ENCODE measurements at regions not wholly inside any gene's neighbourhood (a gene's known extent, or its start where the extent isn't known, plus 50 kb on each side); places are given as distances from the start of the nearest gene placed in this dataset.

DNA sequence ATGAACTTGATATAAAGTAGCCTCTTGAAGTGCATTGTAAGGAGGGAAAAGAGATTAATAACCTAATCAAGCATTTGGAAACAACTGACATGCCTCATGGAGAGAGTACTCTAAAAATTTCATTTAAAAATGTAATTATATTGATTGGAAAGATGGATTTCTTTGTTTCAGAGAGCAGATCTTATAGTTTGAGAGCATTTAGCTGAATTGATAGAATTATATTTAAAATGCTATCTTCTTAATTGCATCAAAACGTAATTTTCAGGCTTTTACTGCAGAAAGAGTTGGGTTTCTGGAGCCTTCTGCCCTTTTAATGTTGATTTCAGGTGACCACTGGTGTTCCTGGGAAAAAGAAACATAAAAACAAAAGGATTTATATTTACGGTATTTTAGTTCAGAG lies 130.6 kb downstream of the EDN3 start (continued):
- TF ChIP-seq NRF1 (IDR thresholded peaks at IDR 0.05; ENCODE audit: low read depth, low read length) (no peak), EZH2phosphoT487 (IDR thresholded peaks at IDR 0.05; ENCODE audit: borderline replicate concordance, low read depth) (no peak), JUND (IDR thresholded peaks at IDR 0.05) (no peak), NFIC (IDR thresholded peaks at IDR 0.05; ENCODE audit: borderline replicate concordance) (no peak), TAF1 (IDR thresholded peaks at IDR 0.05; ENCODE audit: borderline replicate concordance, low read depth, low read length) (no peak), SMC3 (IDR thresholded peaks at IDR 0.05; ENCODE audit: low read depth, low read length) (no peak), RCOR1 (IDR thresholded peaks at IDR 0.05; ENCODE audit: low read length) (no peak), TCF12 (IDR thresholded peaks at IDR 0.05) (no peak), EP300 (IDR thresholded peaks at IDR 0.05; ENCODE audit: borderline replicate concordance in 1 of 2, low read depth in 1 of 2, low read length in 1 of 2) (peak in 1 of 2 experiments; percentile 93; a peak in 2 of 4 replicates)
- TF ChIP-seq, protein P1, sequence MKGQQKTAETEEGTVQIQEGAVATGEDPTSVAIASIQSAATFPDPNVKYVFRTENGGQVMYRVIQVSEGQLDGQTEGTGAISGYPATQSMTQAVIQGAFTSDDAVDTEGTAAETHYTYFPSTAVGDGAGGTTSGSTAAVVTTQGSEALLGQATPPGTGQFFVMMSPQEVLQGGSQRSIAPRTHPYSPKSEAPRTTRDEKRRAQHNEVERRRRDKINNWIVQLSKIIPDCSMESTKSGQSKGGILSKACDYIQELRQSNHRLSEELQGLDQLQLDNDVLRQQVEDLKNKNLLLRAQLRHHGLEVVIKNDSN (IDR thresholded peaks at IDR 0.05; ENCODE audit: borderline replicate concordance, low read depth), result no peak

DNA sequence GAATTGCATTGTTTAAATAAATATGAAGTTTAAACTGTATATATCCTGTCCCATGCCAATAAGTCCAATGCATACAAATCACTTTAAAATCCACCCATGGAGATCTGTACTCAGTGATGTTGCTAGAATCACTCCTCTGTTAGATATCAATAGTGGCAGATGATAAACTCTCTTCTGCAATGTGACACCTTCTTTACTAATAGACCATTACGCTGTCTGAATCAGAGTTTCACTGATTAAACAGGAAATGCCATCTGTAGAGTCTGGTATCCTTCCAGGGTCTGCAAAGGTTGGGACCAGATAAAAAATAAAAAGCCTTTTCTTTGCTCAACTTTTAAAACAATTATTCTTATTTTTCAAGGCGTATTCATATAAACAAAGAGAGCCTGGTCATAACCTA lies 134.5 kb downstream of the EDN3 start:
- H3K27me3 ChIP-seq (ENCODE audit: insufficient read depth), result no peaks in the 10 kb centered on the region
- H4K20me1 ChIP-seq (ENCODE audit: insufficient read depth), result no peaks in the 10 kb centered on the region
- no peak overlapping the region for H3K4me3 ChIP-seq (ENCODE audit: low read depth in 2 of 2, low read length in 1 of 2)
- H3K36me3 ChIP-seq (replicated peaks in 1 of 2; ENCODE audit: control insufficient read depth in 1 of 2, insufficient read depth in 2 of 2, low read length in 1 of 2), result no peaks in the 10 kb centered on the region
- POLR2A ChIA-PET, result no interaction called here
- H3K79me2 ChIP-seq (ENCODE audit: insufficient read depth), result no peaks in the 10 kb centered on the region
- DNase-seq, result no peak
- CTCF ChIA-PET, result interaction anchor here (0.6 to 5.4 kb wide), 3 partner anchors 20 to 1398 kb away, joined by 3 to 45 read pairs (median 29); no protein-coding TSS in a partner anchor
- no peak overlapping the region for H3K9ac ChIP-seq
- no peaks in the 10 kb centered on the region for H3K9me3 ChIP-seq
- H3K4me1 ChIP-seq (ENCODE audit: control insufficient read depth in 1 of 2, insufficient read depth in 2 of 2, low read depth in 1 of 2, low read length in 1 of 2), result peaks cover 28 to 67% of the 10 kb centered on the region in 2 experiments
- H2AFZ ChIP-seq (ENCODE audit: low read depth), result peak overlapping the region; percentile 47; the same call in 1 of the 2 replicates
- peak overlapping the region; percentile 55 for H3K4me2 ChIP-seq
- peak overlapping the region in 1 of 2 experiments; percentile 85; a peak in 2 of 4 replicates for H3K27ac ChIP-seq (ENCODE audit: low read depth in 2 of 2, low read length in 1 of 2)
- H3K9me2 ChIP-seq, result no peaks in the 10 kb centered on the region
- 23% methylated on average over 2 of the region's 2 CpGs for WGBS (ENCODE audit: low lambda C conversion rate)
- H3F3A ChIP-seq (replicated peaks; ENCODE audit: insufficient read depth), result no peaks in the 10 kb centered on the region
- TF ChIP-seq, protein P2, sequence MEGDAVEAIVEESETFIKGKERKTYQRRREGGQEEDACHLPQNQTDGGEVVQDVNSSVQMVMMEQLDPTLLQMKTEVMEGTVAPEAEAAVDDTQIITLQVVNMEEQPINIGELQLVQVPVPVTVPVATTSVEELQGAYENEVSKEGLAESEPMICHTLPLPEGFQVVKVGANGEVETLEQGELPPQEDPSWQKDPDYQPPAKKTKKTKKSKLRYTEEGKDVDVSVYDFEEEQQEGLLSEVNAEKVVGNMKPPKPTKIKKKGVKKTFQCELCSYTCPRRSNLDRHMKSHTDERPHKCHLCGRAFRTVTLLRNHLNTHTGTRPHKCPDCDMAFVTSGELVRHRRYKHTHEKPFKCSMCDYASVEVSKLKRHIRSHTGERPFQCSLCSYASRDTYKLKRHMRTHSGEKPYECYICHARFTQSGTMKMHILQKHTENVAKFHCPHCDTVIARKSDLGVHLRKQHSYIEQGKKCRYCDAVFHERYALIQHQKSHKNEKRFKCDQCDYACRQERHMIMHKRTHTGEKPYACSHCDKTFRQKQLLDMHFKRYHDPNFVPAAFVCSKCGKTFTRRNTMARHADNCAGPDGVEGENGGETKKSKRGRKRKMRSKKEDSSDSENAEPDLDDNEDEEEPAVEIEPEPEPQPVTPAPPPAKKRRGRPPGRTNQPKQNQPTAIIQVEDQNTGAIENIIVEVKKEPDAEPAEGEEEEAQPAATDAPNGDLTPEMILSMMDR (IDR thresholded peaks at IDR 0.05), result no peak
- TF ChIP-seq, protein P3, sequence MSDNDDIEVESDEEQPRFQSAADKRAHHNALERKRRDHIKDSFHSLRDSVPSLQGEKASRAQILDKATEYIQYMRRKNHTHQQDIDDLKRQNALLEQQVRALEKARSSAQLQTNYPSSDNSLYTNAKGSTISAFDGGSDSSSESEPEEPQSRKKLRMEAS (IDR thresholded peaks at IDR 0.05; ENCODE audit: low read depth), result no peak
- 0 out of 2 replicates have a peak, but pooled peaks have one; percentile 19 for TF ChIP-seq JUND (IDR thresholded peaks at IDR 0.05)
- TF ChIP-seq SIN3A (IDR thresholded peaks at IDR 0.05; ENCODE audit: borderline replicate concordance, low read depth, low read length), result no peak
- no peak for TF ChIP-seq CHD2 (IDR thresholded peaks at IDR 0.05; ENCODE audit: low read length, partially characterized antibody)
- TF ChIP-seq MXI1 (IDR thresholded peaks at IDR 0.05; ENCODE audit: low read depth, low read length), result no peak
- peak; percentile 14 to 23; a peak in 2 of 4 replicates for TF ChIP-seq EP300 (IDR thresholded peaks at IDR 0.05; ENCODE audit: borderline replicate concordance in 1 of 2, low read depth in 1 of 2, low read length in 1 of 2)
- TF ChIP-seq EZH2phosphoT487 (IDR thresholded peaks at IDR 0.05; ENCODE audit: borderline replicate concordance, low read depth), result no peak
- TF ChIP-seq, protein P4, sequence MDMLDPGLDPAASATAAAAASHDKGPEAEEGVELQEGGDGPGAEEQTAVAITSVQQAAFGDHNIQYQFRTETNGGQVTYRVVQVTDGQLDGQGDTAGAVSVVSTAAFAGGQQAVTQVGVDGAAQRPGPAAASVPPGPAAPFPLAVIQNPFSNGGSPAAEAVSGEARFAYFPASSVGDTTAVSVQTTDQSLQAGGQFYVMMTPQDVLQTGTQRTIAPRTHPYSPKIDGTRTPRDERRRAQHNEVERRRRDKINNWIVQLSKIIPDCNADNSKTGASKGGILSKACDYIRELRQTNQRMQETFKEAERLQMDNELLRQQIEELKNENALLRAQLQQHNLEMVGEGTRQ (IDR thresholded peaks at IDR 0.05; ENCODE audit: borderline replicate concordance, low read depth, low read length), result no peak
- TF ChIP-seq GATA2 (CRISPR knock-in tag; IDR thresholded peaks at IDR 0.05), result no peak
- no peak for TF ChIP-seq NRF1 (IDR thresholded peaks at IDR 0.05; ENCODE audit: low read depth, low read length)
- TF ChIP-seq FOSL2 (IDR thresholded peaks at IDR 0.05; ENCODE audit: borderline replicate concordance, low read depth), result peak; percentile 12; the same call in 1 of the 2 replicates
- TF ChIP-seq YY1 (IDR thresholded peaks at IDR 0.05; ENCODE audit: low read depth), result no peak
- TF ChIP-seq, protein P1 (IDR thresholded peaks at IDR 0.05; ENCODE audit: borderline replicate concordance, low read depth), result no peak
- TF ChIP-seq RFX5 (IDR thresholded peaks at IDR 0.05; ENCODE audit: low read length), result no peak
- peak; percentile 11; the same call in 1 of the 2 replicates for TF ChIP-seq NFIC (IDR thresholded peaks at IDR 0.05; ENCODE audit: borderline replicate concordance)
- no peak for TF ChIP-seq TAF1 (IDR thresholded peaks at IDR 0.05; ENCODE audit: borderline replicate concordance, low read depth, low read length)
- TF ChIP-seq FOXM1 (IDR thresholded peaks at IDR 0.05; ENCODE audit: low read depth), result no peak
- no peak for TF ChIP-seq RXRA (IDR thresholded peaks at IDR 0.05; ENCODE audit: borderline replicate concordance, low read depth)
- TF ChIP-seq RAD21 (IDR thresholded peaks at IDR 0.05; ENCODE audit: low read length), result no peak
- TF ChIP-seq TCF12 (IDR thresholded peaks at IDR 0.05), result peak; percentile 74
- TF ChIP-seq GABPA (IDR thresholded peaks at IDR 0.05; ENCODE audit: low read depth), result no peak
- TF ChIP-seq, protein P5, sequence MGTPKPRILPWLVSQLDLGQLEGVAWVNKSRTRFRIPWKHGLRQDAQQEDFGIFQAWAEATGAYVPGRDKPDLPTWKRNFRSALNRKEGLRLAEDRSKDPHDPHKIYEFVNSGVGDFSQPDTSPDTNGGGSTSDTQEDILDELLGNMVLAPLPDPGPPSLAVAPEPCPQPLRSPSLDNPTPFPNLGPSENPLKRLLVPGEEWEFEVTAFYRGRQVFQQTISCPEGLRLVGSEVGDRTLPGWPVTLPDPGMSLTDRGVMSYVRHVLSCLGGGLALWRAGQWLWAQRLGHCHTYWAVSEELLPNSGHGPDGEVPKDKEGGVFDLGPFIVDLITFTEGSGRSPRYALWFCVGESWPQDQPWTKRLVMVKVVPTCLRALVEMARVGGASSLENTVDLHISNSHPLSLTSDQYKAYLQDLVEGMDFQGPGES (IDR thresholded peaks at IDR 0.05; ENCODE audit: low read depth, low read length), result no peak
- peak; percentile 18; the same call in 1 of the 2 replicates for TF ChIP-seq RCOR1 (IDR thresholded peaks at IDR 0.05; ENCODE audit: low read length)
- peak; percentile 16; the same call in 1 of the 2 replicates for TF ChIP-seq POLR2AphosphoS5 (IDR thresholded peaks at IDR 0.05; ENCODE audit: low read depth, low read length)
